ENCODE measurements at regions not wholly inside any gene's neighbourhood (a gene's known extent, or its start where the extent isn't known, plus 50 kb on each side); places are given as distances from the start of the nearest gene placed in this dataset.

DNA sequence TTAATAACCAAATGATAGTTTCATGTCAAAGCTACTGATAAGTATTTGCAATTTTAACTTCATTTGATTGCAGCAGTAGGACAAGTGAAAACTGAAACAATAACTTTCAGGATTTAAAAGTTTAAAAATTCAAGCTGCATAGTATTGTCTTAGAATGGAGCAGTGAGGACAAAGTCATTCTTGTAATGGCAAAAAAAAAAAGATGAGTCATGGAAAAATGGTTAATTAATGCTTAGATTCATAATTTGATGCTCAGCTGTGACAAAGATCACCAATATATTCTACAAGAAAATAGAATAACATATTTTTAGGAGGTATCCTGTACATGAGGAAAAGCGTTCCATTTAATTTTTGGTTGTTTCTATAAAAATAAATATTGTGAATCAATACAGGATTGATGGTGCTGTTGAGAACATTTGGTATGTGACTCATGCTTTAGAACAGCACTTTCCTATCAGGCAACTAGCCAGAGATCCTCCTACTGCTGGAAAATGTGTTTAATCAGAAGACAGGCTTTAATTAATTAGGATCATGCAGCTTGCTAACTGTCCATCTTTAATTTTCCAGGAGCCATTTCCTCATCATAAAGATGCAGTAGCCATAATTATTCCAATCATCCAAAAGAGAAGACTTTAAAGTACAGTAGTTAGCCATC lies 239.0 kb upstream of the MMADHC start:
- intact Hi-C loops (cut with DNase I; ENCODE audit: low total_unique reads): no loop called here
- TF ChIP-seq POLR2AphosphoS5 (IDR thresholded peaks at IDR 0.05): no peak
- Histone ChIP-seq H3K27me3 (no peaks in the 10 kb centered on the region), H3K9me3 (peaks cover 0 to 4% (median 0%) of the 10 kb centered on the region in 4 donors), H3K4me1 (no peaks in the 10 kb centered on the region), H3K27ac (no peak overlapping the region), H3K4me3 (no peak overlapping the region), H3K36me3 (no peaks in the 10 kb centered on the region)
- 48 to 84% (median 72%) methylated on average over 1 of the region's 1 CpG for whole genome bisulfite sequencing, 5 donors
- DNase-seq: no peak

DNA sequence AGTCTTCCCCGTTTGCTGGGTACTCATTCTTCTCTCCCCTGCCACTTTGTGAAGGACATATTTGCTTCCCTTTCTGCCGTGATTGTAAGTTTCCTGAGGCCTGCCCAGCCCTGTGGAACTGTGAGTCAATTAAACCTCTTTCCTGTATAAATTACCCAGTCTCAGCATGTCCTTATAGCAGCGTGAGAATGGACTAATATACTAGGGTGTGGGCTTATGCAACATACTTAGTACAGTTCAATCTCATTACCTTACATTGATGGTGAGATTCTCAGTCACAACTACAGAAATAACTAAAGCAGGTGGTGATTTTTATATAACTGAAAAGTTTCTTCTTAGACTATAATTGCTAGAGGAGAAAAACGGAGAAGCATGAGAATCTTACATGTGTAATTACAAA lies 237.9 kb upstream of the MMADHC start:
- no peak overlapping the region for H3K27ac ChIP-seq
- H3K9me3 ChIP-seq: peaks cover 0 to 4% (median 0%) of the 10 kb centered on the region in 4 donors
- no peak for DNase-seq
- no peak for TF ChIP-seq POLR2AphosphoS5 (IDR thresholded peaks at IDR 0.05)
- TF ChIP-seq, protein P1, sequence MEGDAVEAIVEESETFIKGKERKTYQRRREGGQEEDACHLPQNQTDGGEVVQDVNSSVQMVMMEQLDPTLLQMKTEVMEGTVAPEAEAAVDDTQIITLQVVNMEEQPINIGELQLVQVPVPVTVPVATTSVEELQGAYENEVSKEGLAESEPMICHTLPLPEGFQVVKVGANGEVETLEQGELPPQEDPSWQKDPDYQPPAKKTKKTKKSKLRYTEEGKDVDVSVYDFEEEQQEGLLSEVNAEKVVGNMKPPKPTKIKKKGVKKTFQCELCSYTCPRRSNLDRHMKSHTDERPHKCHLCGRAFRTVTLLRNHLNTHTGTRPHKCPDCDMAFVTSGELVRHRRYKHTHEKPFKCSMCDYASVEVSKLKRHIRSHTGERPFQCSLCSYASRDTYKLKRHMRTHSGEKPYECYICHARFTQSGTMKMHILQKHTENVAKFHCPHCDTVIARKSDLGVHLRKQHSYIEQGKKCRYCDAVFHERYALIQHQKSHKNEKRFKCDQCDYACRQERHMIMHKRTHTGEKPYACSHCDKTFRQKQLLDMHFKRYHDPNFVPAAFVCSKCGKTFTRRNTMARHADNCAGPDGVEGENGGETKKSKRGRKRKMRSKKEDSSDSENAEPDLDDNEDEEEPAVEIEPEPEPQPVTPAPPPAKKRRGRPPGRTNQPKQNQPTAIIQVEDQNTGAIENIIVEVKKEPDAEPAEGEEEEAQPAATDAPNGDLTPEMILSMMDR (IDR thresholded peaks at IDR 0.05): no peak
- no peak for TF ChIP-seq POLR2A (IDR thresholded peaks at IDR 0.05)
- no peak for TF ChIP-seq EP300 (IDR thresholded peaks at IDR 0.05)
- H3K4me3 ChIP-seq: no peak overlapping the region
- no peaks in the 10 kb centered on the region for H3K27me3 ChIP-seq
- intact Hi-C loops (cut with DNase I; ENCODE audit: low total_unique reads): no loop called here
- H3K4me1 ChIP-seq: no peaks in the 10 kb centered on the region
- H3K36me3 ChIP-seq: no peaks in the 10 kb centered on the region
- 52 to 82% (median 77%) methylated on average over 4 of the region's 4 CpGs for WGBS, 5 donors

DNA sequence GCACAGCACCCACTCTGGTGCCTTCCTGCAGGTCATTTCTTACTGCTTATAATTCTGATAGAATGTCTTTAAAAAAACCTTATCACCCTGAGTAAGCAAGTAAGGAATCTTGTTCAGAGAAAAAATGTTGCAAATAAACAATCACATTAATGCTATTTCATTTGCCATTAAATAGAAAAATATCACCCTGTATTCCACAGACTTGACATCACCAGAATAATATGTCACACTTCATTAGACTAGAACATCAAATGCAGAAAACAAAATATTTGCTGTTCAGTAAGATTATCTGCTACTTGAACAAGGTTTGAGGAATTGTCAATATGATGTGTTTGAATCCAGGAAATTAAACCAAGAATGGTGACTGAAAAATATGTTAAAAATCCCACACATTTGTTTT lies 236.6 kb upstream of the MMADHC start:
- Histone ChIP-seq H3K27ac (no peak overlapping the region), H3K4me1 (no peaks in the 10 kb centered on the region), H3K27me3 (no peaks in the 10 kb centered on the region), H3K36me3 (no peaks in the 10 kb centered on the region), H3K4me3 (no peak overlapping the region), H3K9me3 (no peaks in the 10 kb centered on the region)
- intact Hi-C loops (cut with DNase I; ENCODE audit: low total_unique reads): no loop called here
- no peak for TF ChIP-seq POLR2AphosphoS5 (IDR thresholded peaks at IDR 0.05)
- no peak for TF ChIP-seq POLR2A (IDR thresholded peaks at IDR 0.05)
- no peak for TF ChIP-seq EP300 (IDR thresholded peaks at IDR 0.05)
- DNase-seq: no peak

DNA sequence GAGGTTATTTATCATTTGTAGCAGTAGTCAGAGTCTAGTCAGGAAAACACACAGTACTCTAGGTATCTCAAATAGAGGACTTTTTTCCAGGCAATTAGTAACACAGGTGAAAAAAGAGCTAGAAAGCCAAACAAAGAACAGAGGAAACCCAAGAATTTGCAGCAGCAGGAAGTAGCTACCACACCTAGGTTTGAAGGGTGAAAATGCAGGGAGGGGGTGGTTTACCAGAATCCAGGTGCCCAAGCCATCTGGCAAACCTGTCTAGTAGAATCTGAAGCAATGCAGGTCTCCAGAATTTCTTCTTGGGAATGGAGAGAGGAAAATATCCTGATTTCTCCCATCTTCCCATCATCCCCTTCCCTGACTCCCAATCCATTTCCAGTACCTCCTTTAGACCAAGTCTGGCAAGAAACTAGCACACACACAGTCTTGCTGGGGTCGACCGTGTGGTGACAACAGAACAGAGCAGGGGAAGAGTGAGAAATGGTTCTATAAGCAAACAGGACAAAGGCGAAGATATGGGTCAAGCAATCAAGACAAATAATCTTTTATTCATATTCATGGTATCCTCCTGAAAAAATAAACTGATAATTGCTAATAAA lies 231.9 kb upstream of the MMADHC start:
- WGBS, 5 donors: 34 to 74% (median 42%) methylated on average over 3 of the region's 3 CpGs
- intact Hi-C loops (cut with DNase I; ENCODE audit: low total_unique reads): no loop called here
- peaks cover 0 to 10% (median 0%) of the 10 kb centered on the region in 4 donors for H3K4me1 ChIP-seq
- no peaks in the 10 kb centered on the region for H3K36me3 ChIP-seq
- H3K27ac ChIP-seq: no peak overlapping the region
- no peaks in the 10 kb centered on the region for H3K9me3 ChIP-seq
- H3K4me3 ChIP-seq: no peak overlapping the region
- TF ChIP-seq EP300 (IDR thresholded peaks at IDR 0.05): no peak
- TF ChIP-seq POLR2A (IDR thresholded peaks at IDR 0.05): no peak
- TF ChIP-seq, protein P1 (IDR thresholded peaks at IDR 0.05): no peak
- no peak for TF ChIP-seq POLR2AphosphoS5 (IDR thresholded peaks at IDR 0.05)
- H3K27me3 ChIP-seq: no peaks in the 10 kb centered on the region
- DNase-seq: peak in 1 of 2 donors; percentile 23

DNA sequence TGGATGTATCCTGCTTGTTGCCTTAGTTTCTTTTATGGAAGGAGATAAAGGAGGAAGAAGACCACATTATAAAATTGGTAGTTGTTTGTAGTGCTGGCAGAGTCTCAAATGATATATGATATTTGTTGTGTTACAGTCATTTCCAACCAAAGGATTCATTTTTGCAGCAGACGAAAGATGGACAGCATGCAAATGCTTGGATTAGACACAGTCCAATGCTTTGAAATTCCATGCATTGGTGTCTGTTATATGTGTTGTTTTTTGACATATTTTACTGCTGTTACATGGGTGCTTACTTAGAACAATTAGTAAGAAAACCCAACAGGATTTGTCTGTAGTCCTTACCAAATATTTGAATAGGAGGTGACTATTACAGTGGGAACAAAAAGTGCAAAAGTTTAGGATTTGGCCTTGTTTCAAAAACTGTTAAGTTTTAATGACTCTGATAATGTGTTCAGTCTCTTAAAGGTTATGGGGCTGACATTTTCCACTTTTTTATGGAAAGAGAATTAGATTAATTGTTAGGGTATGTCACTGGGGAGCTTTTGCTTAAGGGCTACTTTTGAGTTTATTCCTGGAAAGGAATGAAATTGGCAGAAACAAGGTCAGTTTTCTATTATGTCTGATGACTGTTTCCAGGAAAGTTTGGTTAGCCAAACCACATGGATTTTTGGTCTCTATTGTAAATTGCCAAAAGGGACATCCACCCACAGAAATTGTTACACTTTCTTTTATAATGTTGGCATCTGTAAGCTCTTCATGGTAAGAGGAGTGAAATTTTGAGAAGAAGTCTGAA lies 229.4 kb upstream of the MMADHC start:
- H3K9me3 ChIP-seq: no peaks in the 10 kb centered on the region
- no peak overlapping the region for H3K27ac ChIP-seq
- TF ChIP-seq EP300 (IDR thresholded peaks at IDR 0.05): no peak
- no peak for TF ChIP-seq POLR2AphosphoS5 (IDR thresholded peaks at IDR 0.05)
- TF ChIP-seq POLR2A (IDR thresholded peaks at IDR 0.05): no peak
- TF ChIP-seq, protein P1 (IDR thresholded peaks at IDR 0.05): no peak
- H3K36me3 ChIP-seq: no peaks in the 10 kb centered on the region
- peaks cover 0 to 10% (median 0%) of the 10 kb centered on the region in 4 donors for H3K4me1 ChIP-seq
- intact Hi-C loops (cut with DNase I; ENCODE audit: low total_unique reads): no loop called here
- no peak for DNase-seq
- 76 to 91% (median 88%) methylated on average over 1 of the region's 1 CpG for WGBS, 5 donors
- no peak overlapping the region for H3K4me3 ChIP-seq
- no peaks in the 10 kb centered on the region for H3K27me3 ChIP-seq

All from stomach (tissue), 8 donors.